ENCODE measurements at regions not wholly inside any gene's neighbourhood (a gene's known extent, or its start where the extent isn't known, plus 50 kb on each side); places are given as distances from the start of the nearest gene placed in this dataset.

DNA sequence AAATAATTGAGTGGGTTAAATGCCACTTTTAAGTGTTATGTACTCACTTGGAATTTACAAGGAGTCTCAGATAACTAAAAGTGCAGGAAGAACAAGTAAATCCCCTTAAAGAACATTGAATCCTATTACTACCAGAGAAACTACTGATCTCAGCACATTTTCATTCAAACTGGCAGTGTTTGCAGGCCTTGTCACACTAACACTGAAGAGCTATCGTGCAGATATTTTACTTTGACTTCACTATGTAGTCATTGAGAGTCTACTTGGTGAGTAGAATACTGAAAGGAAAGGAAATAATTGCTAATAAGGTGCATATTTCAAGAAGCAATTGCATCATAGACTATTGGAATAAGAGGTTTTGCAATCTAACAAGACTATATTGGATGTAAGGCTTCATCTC is 721.4 kb upstream of the CBLB start:
- TF ChIP-seq POLR2A (IDR thresholded peaks at IDR 0.05; ENCODE audit: low read depth, low read length) (no peak), POLR2AphosphoS5 (IDR thresholded peaks at IDR 0.05; ENCODE audit: low read depth, low read length) (no peak)

All from GM12892 (cell line).